Activated naive CD8-positive, alpha-beta T cell treated with anti-CD3 and anti-CD28 coated beads, Interleukin-2, amount 10 ng/mL, durations not matched to agents 7 days and 5 days (primary cell): ENCODE measurements at regions not wholly inside any gene's neighbourhood (a gene's known extent, or its start where the extent isn't known, plus 50 kb on each side); places are given as distances from the start of the nearest gene placed in this dataset.

Experiments
- ATAC-seq: fragments of 150-1000 bp; cut with Tn5 transposase; one replicate; pipeline ENCODE4 v1.10.0; 2021; ENCODE audit warnings: low read depth, moderate library complexity
- POLR2A ChIA-PET: fragments of 350-600 bp; sonication (Branson Sonifier 250); formaldehyde crosslinking; loops from one replicate; lab custom pipeline; 2021; ENCODE audit warnings: antibody characterized with exemption; lab: Charles Lee
- DNase-seq: peaks from one replicate; pipeline ENCODE4 v3.0.0; 2021
- H3K27ac Mint-ChIP-seq: one replicate; pipeline ENCODE4 v1.8.0; 2022; ENCODE audit warnings: mild to moderate bottlenecking, mixed read lengths
- H3K27me3 Mint-ChIP-seq: one replicate; pipeline ENCODE4 v1.8.0; 2022; ENCODE audit warnings: mild to moderate bottlenecking, moderate library complexity, mixed read lengths
- H3K36me3 Mint-ChIP-seq: one replicate; pipeline ENCODE4 v1.8.0; 2021; ENCODE audit warnings: mild to moderate bottlenecking, mixed read lengths
- H3K4me1 Mint-ChIP-seq: one replicate; pipeline ENCODE4 v1.8.0; 2021; ENCODE audit warnings: mixed read lengths
- H3K4me3 Mint-ChIP-seq: one replicate; pipeline ENCODE4 v1.8.0; 2022; ENCODE audit warnings: mild to moderate bottlenecking, moderate library complexity, mixed read lengths
- H3K9me3 Mint-ChIP-seq: one replicate; pipeline ENCODE4 v1.8.0; 2021; ENCODE audit warnings: mixed read lengths

- H3K4me1 Mint-ChIP-seq, result no peaks in the 10 kb centered on the region
- no peaks in the 10 kb centered on the region for H3K36me3 Mint-ChIP-seq
- no peak overlapping the region for H3K4me3 Mint-ChIP-seq
- ATAC-seq (no peak), DNase-seq (no peak)
- H3K27me3 Mint-ChIP-seq, result peaks cover 33% of the 10 kb centered on the region
- no peaks in the 10 kb centered on the region for H3K9me3 Mint-ChIP-seq
- POLR2A ChIA-PET, result no interaction called here
- H3K27ac Mint-ChIP-seq, result no peak overlapping the region
Measured at GRCh38 chr2:173822889-173823542, 142.2 kb downstream of the SP3 start.

- Mint-ChIP-seq H3K36me3 (no peaks in the 10 kb centered on the region), H3K9me3 (no peaks in the 10 kb centered on the region), H3K4me1 (no peaks in the 10 kb centered on the region), H3K27ac (no peak overlapping the region), H3K27me3 (peaks cover 33% of the 10 kb centered on the region), H3K4me3 (no peak overlapping the region)
- POLR2A ChIA-PET, result no interaction called here
- DNase-seq (no peak), ATAC-seq (no peak)
Measured at GRCh38 chr2:173823543-173823939, 141.6 kb downstream of the SP3 start.

- no peaks in the 10 kb centered on the region for H3K9me3 Mint-ChIP-seq
- H3K4me3 Mint-ChIP-seq, result no peak overlapping the region
- no peaks in the 10 kb centered on the region for H3K36me3 Mint-ChIP-seq
- H3K4me1 Mint-ChIP-seq, result no peaks in the 10 kb centered on the region
- ATAC-seq, result no peak
- no peak overlapping the region for H3K27ac Mint-ChIP-seq
- POLR2A ChIA-PET, result no interaction called here
- DNase-seq, result no peak
- peaks cover 12% of the 10 kb centered on the region for H3K27me3 Mint-ChIP-seq
Measured at GRCh38 chr2:173828189-173829142, 136.7 kb downstream of the SP3 start.

- H3K4me3 Mint-ChIP-seq, result no peak overlapping the region
Measured at GRCh38 chr2:173829727-173830126, 135.4 kb downstream of the SP3 start.

GRCh38 chr2:173830170-173830569, 135.0 kb downstream of the SP3 start:
- H3K36me3 Mint-ChIP-seq, result no peaks in the 10 kb centered on the region
- H3K9me3 Mint-ChIP-seq, result no peaks in the 10 kb centered on the region

More at GRCh38 chr2:173829727-173830126, 135.4 kb downstream of the SP3 start:
- ATAC-seq (no peak), DNase-seq (no peak)
- H3K27ac Mint-ChIP-seq, result no peak overlapping the region
- no peaks in the 10 kb centered on the region for H3K36me3 Mint-ChIP-seq
- H3K4me1 Mint-ChIP-seq, result no peaks in the 10 kb centered on the region
- peaks cover 14% of the 10 kb centered on the region for H3K27me3 Mint-ChIP-seq
- no peaks in the 10 kb centered on the region for H3K9me3 Mint-ChIP-seq
- POLR2A ChIA-PET, result no interaction called here

GRCh38 chr2:173831312-173832229, 133.6 kb downstream of the SP3 start:
- DNase-seq (no peak), ATAC-seq (no peak)
- H3K4me1 Mint-ChIP-seq, result no peaks in the 10 kb centered on the region
- no peaks in the 10 kb centered on the region for H3K36me3 Mint-ChIP-seq
- H3K9me3 Mint-ChIP-seq, result no peaks in the 10 kb centered on the region
- H3K27me3 Mint-ChIP-seq, result peaks cover 9% of the 10 kb centered on the region
- POLR2A ChIA-PET, result no interaction called here
- no peak overlapping the region for H3K4me3 Mint-ChIP-seq
- H3K27ac Mint-ChIP-seq, result no peak overlapping the region

More at GRCh38 chr2:173830170-173830569, 135.0 kb downstream of the SP3 start:
- peaks cover 13% of the 10 kb centered on the region for H3K27me3 Mint-ChIP-seq
- H3K27ac Mint-ChIP-seq, result no peak overlapping the region
- POLR2A ChIA-PET, result no interaction called here
- H3K4me1 Mint-ChIP-seq, result no peaks in the 10 kb centered on the region
- no peak overlapping the region for H3K4me3 Mint-ChIP-seq
- ATAC-seq (no peak), DNase-seq (no peak)

GRCh38 chr2:173834141-173834540, 131.0 kb downstream of the SP3 start:
- ATAC-seq (no peak), DNase-seq (no peak)
- Mint-ChIP-seq H3K4me1 (no peaks in the 10 kb centered on the region), H3K9me3 (peaks cover 2% of the 10 kb centered on the region), H3K36me3 (no peaks in the 10 kb centered on the region), H3K4me3 (no peak overlapping the region), H3K27ac (no peak overlapping the region), H3K27me3 (peaks cover 6% of the 10 kb centered on the region)
- POLR2A ChIA-PET, result no interaction called here

GRCh38 chr2:173835726-173836125, 129.4 kb downstream of the SP3 start:
- no peak overlapping the region for H3K4me3 Mint-ChIP-seq
- POLR2A ChIA-PET, result no interaction called here
- no peak overlapping the region for H3K27ac Mint-ChIP-seq
- peaks cover 2% of the 10 kb centered on the region for H3K9me3 Mint-ChIP-seq
- no peak for ATAC-seq
- no peaks in the 10 kb centered on the region for H3K4me1 Mint-ChIP-seq
- no peak for DNase-seq
- peaks cover 8% of the 10 kb centered on the region for H3K27me3 Mint-ChIP-seq
- H3K36me3 Mint-ChIP-seq, result no peaks in the 10 kb centered on the region

GRCh38 chr2:173841110-173841509, 124.1 kb downstream of the SP3 start:
- H3K4me1 Mint-ChIP-seq, result no peaks in the 10 kb centered on the region
- H3K36me3 Mint-ChIP-seq, result no peaks in the 10 kb centered on the region
- H3K9me3 Mint-ChIP-seq, result peaks cover 2% of the 10 kb centered on the region
- DNase-seq (no peak), ATAC-seq (no peak)
- peaks cover 19% of the 10 kb centered on the region for H3K27me3 Mint-ChIP-seq
- no peak overlapping the region for H3K4me3 Mint-ChIP-seq
- POLR2A ChIA-PET, result no interaction called here
- H3K27ac Mint-ChIP-seq, result no peak overlapping the region

- Mint-ChIP-seq H3K4me1 (no peaks in the 10 kb centered on the region), H3K27ac (no peak overlapping the region), H3K27me3 (peaks cover 22% of the 10 kb centered on the region), H3K36me3 (no peaks in the 10 kb centered on the region), H3K9me3 (peaks cover 3% of the 10 kb centered on the region), H3K4me3 (no peak overlapping the region)
- POLR2A ChIA-PET, result no interaction called here
- no peak for ATAC-seq
- DNase-seq, result no peak
Measured at GRCh38 chr2:173843526-173843925, 121.6 kb downstream of the SP3 start.

GRCh38 chr2:173851141-173851641, 114.0 kb downstream of the SP3 start:
- ATAC-seq, result no peak
- H3K4me1 Mint-ChIP-seq, result peaks cover 2% of the 10 kb centered on the region
- POLR2A ChIA-PET, result no interaction called here
- DNase-seq, result no peak
- H3K27ac Mint-ChIP-seq, result no peak overlapping the region
- no peak overlapping the region for H3K4me3 Mint-ChIP-seq
- no peaks in the 10 kb centered on the region for H3K36me3 Mint-ChIP-seq
- peaks cover 12% of the 10 kb centered on the region for H3K27me3 Mint-ChIP-seq
- H3K9me3 Mint-ChIP-seq, result peaks cover 3% of the 10 kb centered on the region

GRCh38 chr2:173854141-173854540, 111.0 kb downstream of the SP3 start:
- H3K27ac Mint-ChIP-seq, result no peak overlapping the region
- DNase-seq, result no peak
- no peaks in the 10 kb centered on the region for H3K36me3 Mint-ChIP-seq
- no peaks in the 10 kb centered on the region for H3K9me3 Mint-ChIP-seq
- no peak for ATAC-seq
- H3K4me3 Mint-ChIP-seq, result no peak overlapping the region
- H3K27me3 Mint-ChIP-seq, result peaks cover 5% of the 10 kb centered on the region
- peaks cover 9% of the 10 kb centered on the region for H3K4me1 Mint-ChIP-seq
- POLR2A ChIA-PET, result no interaction called here

GRCh38 chr2:173854840-173855239, 110.3 kb downstream of the SP3 start:
- no peak overlapping the region for H3K4me3 Mint-ChIP-seq
- peaks cover 14% of the 10 kb centered on the region for H3K4me1 Mint-ChIP-seq
- no peaks in the 10 kb centered on the region for H3K9me3 Mint-ChIP-seq
- no peak overlapping the region for H3K27ac Mint-ChIP-seq
- DNase-seq, result no peak
- H3K36me3 Mint-ChIP-seq, result no peaks in the 10 kb centered on the region
- no peak for ATAC-seq
- H3K27me3 Mint-ChIP-seq, result peaks cover 3% of the 10 kb centered on the region
- POLR2A ChIA-PET, result no interaction called here
